NCI-H748 treated with DMSO at 0.1 percent for 48 hours (cell line): ENCODE measurements at regions not wholly inside any gene's neighbourhood (a gene's known extent, or its start where the extent isn't known, plus 50 kb on each side); places are given as distances from the start of the nearest gene placed in this dataset.

Experiments used
- DNase-seq: peaks from one replicate; lab custom pipeline; 2025; lab: John Stamatoyannopoulos, UW

GRCh38 chr1:113266788-113267187 lies 123.5 kb upstream of the MAGI3 start:
- no peak for DNase-seq

GRCh38 chr1:113269168-113269963 lies 120.9 kb upstream of the MAGI3 start:
- no peak for DNase-seq

- DNase-seq = no peak
Observed at GRCh38 chr1:113271039-113271438, 119.3 kb upstream of the MAGI3 start.

GRCh38 chr1:113275083-113275482 lies 115.2 kb upstream of the MAGI3 start:
- no peak for DNase-seq

GRCh38 chr1:113275691-113276090 lies 114.6 kb upstream of the MAGI3 start:
- DNase-seq = no peak

GRCh38 chr1:113276507-113276906 lies 113.8 kb upstream of the MAGI3 start:
- no peak for DNase-seq

- DNase-seq = no peak
Observed at GRCh38 chr1:113278371-113278770, 111.9 kb upstream of the MAGI3 start.

- no peak for DNase-seq
Observed at GRCh38 chr1:113278777-113279176, 111.5 kb upstream of the MAGI3 start.

GRCh38 chr1:113279776-113280391 lies 110.4 kb upstream of the MAGI3 start:
- DNase-seq = no peak

GRCh38 chr1:113280581-113280980 lies 109.7 kb upstream of the MAGI3 start:
- no peak for DNase-seq

GRCh38 chr1:113281550-113281949 lies 108.8 kb upstream of the MAGI3 start:
- DNase-seq = no peak

- no peak for DNase-seq
Observed at GRCh38 chr1:113282008-113282892, 108.1 kb upstream of the MAGI3 start.

- DNase-seq = no peak
Observed at GRCh38 chr1:113282893-113283285, 107.4 kb upstream of the MAGI3 start.

- DNase-seq = no peak
Observed at GRCh38 chr1:113283914-113284313, 106.4 kb upstream of the MAGI3 start.

- no peak for DNase-seq
Observed at GRCh38 chr1:113286156-113286555, 104.2 kb upstream of the MAGI3 start.

- no peak for DNase-seq
Observed at GRCh38 chr1:113291777-113292602, 98.3 kb upstream of the MAGI3 start.

- no peak for DNase-seq
Observed at GRCh38 chr1:113292603-113293255, 97.6 kb upstream of the MAGI3 start.

GRCh38 chr1:113293256-113293626 lies 97.1 kb upstream of the MAGI3 start:
- no peak for DNase-seq

- DNase-seq = no peak
Observed at GRCh38 chr1:113297749-113298148, 92.6 kb upstream of the MAGI3 start.

GRCh38 chr1:113298941-113299340 lies 91.4 kb upstream of the MAGI3 start:
- DNase-seq = no peak

- DNase-seq = no peak
Observed at GRCh38 chr1:113302636-113303035, 87.7 kb upstream of the MAGI3 start.
